HG02571 (cell line): ENCODE measurements at regions not wholly inside any gene's neighbourhood (a gene's known extent, or its start where the extent isn't known, plus 50 kb on each side); places are given as distances from the start of the nearest gene placed in this dataset.

Experiments
- ATAC-seq: cut with Tn5 transposase; IDR thresholded peaks from one replicate; pipeline ENCODE4 v1.9.1; 2021; ENCODE audit warnings: mild to moderate bottlenecking, moderate library complexity; ENCODE audit not compliant: unreplicated experiment

DNA sequence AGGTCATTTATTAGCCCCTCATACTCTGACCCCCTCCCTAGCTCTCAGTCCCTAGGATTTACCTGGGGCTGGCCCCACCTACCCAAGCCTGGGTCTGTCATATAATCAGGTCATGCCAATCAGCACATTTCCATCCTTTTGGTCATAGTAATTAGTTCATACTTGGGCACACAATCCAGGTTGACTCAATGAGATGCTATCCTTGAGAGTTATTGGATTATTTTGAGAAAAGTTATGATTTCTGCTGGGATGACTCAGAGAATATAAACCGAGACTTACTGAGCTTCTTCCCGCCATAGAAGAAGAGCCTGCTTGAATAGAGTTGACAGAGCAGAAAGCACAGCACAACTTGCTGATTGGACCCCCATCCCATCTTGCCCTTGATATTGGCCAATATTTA lies 331.5 kb downstream of the CBLN1 start:
- no peak for ATAC-seq

GRCh38 chr16:48949636-48950035 lies 332.0 kb downstream of the CBLN1 start:
- no peak for ATAC-seq

DNA sequence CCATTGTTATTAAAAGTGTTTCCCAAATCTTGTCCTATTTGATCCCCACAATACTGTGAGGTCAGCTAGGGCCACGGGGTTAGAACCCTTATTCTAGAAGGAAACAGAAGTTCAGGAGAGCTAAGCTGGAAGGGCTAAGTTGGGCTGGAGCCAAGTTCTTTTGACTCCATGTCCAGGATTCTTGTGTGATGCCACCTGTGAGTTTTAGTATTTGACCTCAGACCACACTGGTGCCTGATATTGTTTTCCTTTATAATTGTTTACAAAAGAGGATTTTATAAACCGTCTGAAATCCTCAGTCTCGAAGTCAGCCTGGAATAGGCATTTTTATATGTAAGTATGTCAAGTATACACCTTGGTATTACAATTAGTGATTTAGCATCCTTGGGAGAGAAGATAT lies 332.7 kb downstream of the CBLN1 start:
- ATAC-seq, result no peak

DNA sequence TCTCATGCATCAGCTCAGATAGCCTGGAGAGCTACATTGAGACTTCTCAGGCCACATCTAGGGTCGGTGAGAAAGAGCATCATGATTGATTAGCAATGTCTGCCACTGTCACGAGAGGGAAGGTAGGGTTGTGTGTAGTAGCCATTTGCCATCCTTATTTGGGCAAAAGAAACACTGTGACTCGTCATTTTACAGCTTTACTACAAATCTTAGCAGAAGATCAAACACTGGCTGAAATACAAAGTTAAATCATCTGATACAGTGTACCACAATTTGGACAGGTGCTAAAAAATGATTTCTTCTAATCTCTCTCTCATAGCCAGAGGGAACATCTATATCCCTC lies 334.3 kb downstream of the CBLN1 start:
- no peak for ATAC-seq

- ATAC-seq, result no peak
Observed at GRCh38 chr16:48946686-48947370, 334.8 kb downstream of the CBLN1 start.

- no peak for ATAC-seq
Observed at GRCh38 chr16:48942996-48943395, 333.0 kb upstream of the N4BP1 start.

DNA sequence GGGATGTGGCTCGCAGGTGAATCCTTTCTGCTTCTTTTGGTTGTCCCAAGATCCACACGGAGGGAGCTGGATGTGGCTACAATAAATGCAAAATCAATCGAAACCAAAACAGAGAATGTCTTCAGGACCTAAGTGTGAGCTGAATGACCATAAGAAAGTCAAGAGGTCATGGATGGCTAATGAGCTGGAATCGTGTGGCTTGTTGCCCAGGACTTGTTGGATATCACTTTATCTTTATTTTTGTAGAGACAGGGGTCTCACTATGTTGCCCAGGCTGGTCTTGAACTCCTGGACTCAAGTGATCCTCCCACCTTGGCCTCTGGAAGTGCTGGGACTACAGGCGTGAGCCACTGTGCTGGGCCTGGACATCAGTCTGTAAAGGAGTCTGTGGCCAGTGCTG lies 326.8 kb upstream of the N4BP1 start:
- ATAC-seq, result no peak

DNA sequence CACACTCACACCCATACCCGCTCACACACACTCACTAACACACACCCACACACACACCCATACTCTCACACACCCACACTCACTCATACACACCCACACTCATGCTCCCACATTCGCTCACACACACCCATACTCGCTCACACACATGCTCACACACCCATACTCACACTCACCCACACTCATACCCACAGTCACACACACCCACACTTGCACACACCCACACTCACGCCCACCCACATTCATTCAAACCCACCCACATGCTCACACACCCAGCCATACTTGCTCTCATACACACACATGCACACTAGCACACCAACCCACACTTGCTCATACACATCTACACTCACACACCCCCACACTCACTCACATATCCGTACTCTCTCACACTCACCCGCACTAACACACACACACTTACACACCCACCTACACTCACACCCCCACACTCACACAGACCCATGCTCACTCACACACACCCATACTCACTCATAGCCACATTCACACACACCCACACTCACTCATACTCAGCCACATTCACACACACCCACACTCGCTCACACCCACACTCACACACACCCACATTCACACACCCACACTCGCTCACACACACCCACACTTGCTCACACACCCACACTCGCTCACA lies 322.4 kb upstream of the N4BP1 start:
- ATAC-seq, result no peak

GRCh38 chr16:48930951-48931553 lies 321.1 kb upstream of the N4BP1 start:
- no peak for ATAC-seq

- ATAC-seq, result no peak
Observed at GRCh38 chr16:48919791-48920190, 309.8 kb upstream of the N4BP1 start.

DNA sequence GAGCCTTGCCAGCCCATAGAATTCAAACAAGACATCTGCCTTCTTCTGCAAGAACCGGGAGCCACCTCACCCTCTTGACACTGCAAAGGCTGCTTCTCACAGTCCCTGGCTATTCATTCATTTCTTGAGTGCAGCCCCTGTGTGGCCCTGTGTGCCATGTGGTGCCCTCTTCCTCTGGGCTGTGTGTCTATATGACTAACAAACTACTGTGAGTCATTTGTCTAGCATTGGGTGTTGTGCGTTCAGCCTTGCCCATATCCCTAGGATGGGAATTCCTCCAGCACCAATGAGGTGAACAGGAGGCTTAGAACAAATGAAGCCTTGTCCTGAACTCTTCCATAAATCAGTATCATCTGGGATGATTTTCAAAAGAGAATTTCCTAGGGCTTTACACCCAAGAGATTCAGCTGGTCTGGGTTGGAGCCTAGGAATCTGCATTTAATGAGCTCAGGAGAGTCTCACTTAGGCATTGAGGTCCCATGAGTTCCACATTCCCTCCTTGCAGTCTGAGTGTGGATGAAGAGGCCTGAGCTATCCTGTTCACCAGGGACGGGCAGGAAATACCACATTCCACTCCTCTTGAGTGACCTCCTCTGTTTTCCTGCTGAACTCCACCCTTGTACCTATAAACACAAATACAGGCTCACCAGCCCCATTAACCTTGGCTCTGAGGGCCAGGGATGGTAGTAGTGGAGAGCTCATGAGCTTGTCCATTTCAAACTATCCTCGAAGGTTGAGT lies 308.7 kb upstream of the N4BP1 start:
- ATAC-seq, result no peak

DNA sequence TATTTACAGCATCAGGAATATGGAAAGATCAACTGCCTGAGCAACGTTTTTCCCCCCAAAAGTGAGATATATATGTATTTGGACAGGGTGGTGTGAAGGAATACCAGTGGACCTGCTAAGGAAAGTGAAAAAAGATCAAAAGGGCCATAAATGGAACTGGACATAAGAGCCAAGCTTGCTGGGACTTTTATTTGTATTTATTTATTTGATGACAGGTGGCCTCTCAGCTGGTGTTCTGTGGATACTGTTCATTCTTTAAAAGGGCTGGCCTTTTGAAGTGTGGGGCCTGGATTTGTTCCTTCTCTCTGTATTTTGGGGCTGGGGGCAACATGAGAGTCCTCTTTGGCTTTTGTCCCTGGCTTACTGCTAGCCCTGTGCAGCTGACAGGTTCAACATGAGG lies 306.6 kb upstream of the N4BP1 start:
- ATAC-seq, result no peak

DNA sequence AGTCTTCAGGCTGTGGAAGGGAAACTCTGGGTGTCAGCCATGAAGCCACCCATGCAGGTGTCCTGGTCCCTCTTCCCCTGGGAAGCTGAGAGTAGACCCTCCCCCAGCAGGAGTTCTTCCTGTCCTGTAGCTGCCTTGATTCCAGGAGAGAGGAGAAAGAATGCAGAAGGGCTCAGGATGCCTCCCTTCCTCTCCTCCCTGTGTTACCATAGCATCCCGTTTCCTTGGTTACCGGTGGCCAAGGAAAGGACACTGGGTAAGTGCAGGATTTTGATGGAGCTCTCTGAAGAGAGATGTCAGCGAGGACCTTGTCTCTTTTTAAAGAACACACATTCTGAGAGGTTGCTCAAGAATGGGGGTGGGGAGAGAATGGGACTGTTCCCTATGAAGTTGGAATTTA lies 304.1 kb upstream of the N4BP1 start:
- no peak for ATAC-seq

- ATAC-seq, result no peak
Observed at GRCh38 chr16:48913384-48913783, 303.4 kb upstream of the N4BP1 start.

DNA sequence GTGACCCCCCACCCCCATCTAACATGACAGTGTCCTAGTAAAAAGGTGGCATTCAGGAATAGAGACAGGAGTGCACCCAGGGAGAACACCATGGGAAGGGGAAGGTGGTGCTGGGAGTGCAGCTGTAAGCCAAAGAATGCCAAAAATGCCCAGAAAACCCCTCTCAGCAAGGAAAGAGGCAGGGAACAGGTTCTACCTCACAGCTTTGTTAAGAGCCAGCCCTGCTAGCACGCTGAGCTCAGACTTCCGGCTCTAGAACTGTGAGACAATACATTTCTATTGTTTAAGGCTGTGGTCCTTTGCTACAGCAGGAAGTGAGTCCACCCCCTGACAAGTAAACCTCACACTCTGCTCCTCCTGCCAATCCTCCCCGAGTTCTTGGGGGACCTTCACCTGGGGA lies 302.4 kb upstream of the N4BP1 start:
- no peak for ATAC-seq

DNA sequence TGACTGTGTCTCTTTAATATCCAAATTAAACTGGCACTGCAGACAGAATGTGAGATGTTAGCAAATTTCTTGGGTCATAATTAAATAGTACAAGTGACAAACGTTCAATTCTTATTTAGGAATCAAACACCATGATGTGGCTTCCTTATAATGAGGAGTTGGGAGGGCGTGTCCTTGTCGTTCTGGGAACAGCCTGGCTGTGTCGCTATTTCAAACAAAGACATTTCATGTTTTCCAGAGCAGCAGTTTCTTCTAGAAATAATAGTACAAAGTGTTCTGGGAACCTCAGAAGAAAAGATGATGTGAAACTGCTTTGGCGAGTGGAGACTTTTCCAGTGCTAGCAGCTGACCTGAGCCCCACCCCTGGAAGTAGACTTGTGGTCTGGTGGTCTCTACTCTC lies 301.7 kb upstream of the N4BP1 start:
- no peak for ATAC-seq

GRCh38 chr16:48910214-48910613 lies 300.2 kb upstream of the N4BP1 start:
- no peak for ATAC-seq

DNA sequence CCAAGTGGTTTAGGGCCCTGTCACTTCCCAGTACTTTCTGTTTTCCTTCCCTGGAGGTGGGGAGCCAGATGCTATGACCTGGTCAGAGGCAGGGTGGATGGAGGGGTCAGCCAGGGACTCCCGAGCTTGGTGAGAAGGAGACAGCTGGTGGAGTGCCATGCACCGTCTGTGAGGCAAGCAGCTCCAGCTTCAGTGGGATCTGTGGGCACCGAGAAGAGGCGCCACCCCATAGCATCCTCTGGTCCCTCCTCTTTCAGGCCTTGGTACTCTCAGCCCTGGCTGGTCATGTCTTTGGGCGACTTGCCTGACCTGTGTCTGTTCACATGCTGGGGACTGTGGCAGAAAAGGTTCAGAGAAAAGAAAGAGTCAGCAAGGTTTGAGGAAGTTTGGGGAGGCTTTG lies 299.3 kb upstream of the N4BP1 start:
- no peak for ATAC-seq

DNA sequence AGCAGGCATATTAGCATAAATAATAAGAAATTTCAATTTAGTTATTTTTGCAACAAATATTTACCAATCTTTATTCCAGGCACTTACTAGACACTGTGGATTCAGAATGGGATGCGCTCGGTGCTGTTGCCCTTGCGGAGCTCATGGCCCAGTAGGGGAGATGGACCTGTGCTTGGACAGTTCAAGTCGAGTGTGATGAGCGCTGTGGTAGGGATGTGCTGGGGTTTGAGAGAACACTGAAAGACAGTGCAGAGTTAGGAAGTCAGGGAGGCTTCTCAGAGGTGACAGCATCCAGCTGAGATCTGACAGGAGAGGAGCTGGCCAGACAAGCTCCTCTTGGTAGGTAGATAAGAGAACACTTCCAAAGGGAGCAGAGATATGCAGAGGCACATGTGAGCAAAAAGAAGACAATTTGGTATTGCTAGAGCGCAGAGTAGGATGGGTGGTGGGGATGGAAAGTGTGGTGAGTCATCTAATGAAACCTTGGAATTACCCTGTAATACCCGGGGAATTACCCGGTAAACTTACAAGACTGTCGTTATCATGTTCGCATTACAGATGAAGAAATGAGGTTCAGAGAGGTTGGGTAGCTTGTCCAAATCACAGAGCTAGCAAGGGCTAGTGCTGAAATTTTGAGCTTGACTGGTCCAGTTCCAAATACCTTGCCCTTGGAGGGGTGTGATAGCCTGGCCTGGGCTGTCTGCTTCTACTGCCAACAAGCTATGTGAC lies 298.1 kb upstream of the N4BP1 start:
- peak; percentile 64 for ATAC-seq

GRCh38 chr16:48905632-48906505 lies 295.9 kb upstream of the N4BP1 start:
- no peak for ATAC-seq
